Natural killer cell (primary cell): ENCODE measurements at regions not wholly inside any gene's neighbourhood (a gene's known extent, or its start where the extent isn't known, plus 50 kb on each side); places are given as distances from the start of the nearest gene placed in this dataset.

Experiments used
- ATAC-seq, 3 donors: fragments of 150-1000 bp in 2 of 3; fragments of 200-7000 bp in 1 of 3; cut with Tn5 transposase; 1 replicate in 1 of 3; 2 replicates in 2 of 3; pipeline ENCODE4 v1.10.0; 2021; ENCODE audit warnings: mild to moderate bottlenecking in 2 of 3, moderate library complexity in 2 of 3
- DNase-seq, 2 donors: peaks; one replicate each; pipeline versions ENCODE4 v3.0.0 to v3.0.0-alpha.2; 2013 to 2021; ENCODE audit warnings: mixed read lengths in 1 of 2
- H3K27ac ChIP-seq: one replicate; pipeline ENCODE4 v1.5.1; 2013; ENCODE audit warnings: mild to moderate bottlenecking, low read length
- H3K27me3 ChIP-seq: one replicate; pipeline ENCODE4 v1.6.1; 2013; ENCODE audit warnings: low read length; ENCODE audit not compliant: control insufficient read depth, insufficient read depth
- H3K36me3 ChIP-seq: one replicate; pipeline ENCODE4 v1.6.1; 2013; ENCODE audit warnings: low read length; ENCODE audit not compliant: control insufficient read depth, insufficient read depth
- H3K4me1 ChIP-seq: one replicate; pipeline ENCODE4 v1.6.1; 2013; ENCODE audit warnings: low read length; ENCODE audit not compliant: control insufficient read depth, insufficient read depth
- H3K4me3 ChIP-seq: one replicate; pipeline ENCODE4 v1.5.1; 2013; ENCODE audit warnings: low read length
- H3K9me3 ChIP-seq: one replicate; pipeline ENCODE4 v1.6.1; 2013; ENCODE audit warnings: low read length; ENCODE audit not compliant: control insufficient read depth, insufficient read depth
- H3K27ac Mint-ChIP-seq, 2 donors: one replicate each; pipeline ENCODE4 v1.8.0; 2022; ENCODE audit warnings: mild to moderate bottlenecking in 2 of 2, mixed read lengths in 2 of 2, moderate library complexity in 1 of 2
- H3K27me3 Mint-ChIP-seq, 2 donors: one replicate each; pipeline ENCODE4 v1.8.0; 2022; ENCODE audit warnings: low read depth in 2 of 2, mixed read lengths in 2 of 2
- H3K36me3 Mint-ChIP-seq: one replicate; pipeline ENCODE4 v1.8.0; 2022; ENCODE audit warnings: mixed read lengths
- H3K4me1 Mint-ChIP-seq, 2 donors: one replicate each; pipeline ENCODE4 v1.8.0; 2022; ENCODE audit warnings: mixed read lengths in 2 of 2
- H3K4me3 Mint-ChIP-seq: one replicate; pipeline ENCODE4 v1.8.0; 2022; ENCODE audit warnings: mild to moderate bottlenecking, moderate library complexity, mixed read lengths
- H3K9me3 Mint-ChIP-seq, 2 donors: one replicate each; pipeline ENCODE4 v1.8.0; 2022; ENCODE audit warnings: mixed read lengths in 2 of 2
- CTCF ChIP-seq: fragments of 200-600 bp; IDR thresholded peaks from one replicate; pipeline ENCODE4 v1.8.0; 2022; ENCODE audit warnings: antibody characterized with exemption
- WGBS: methylation state at CpG from one replicate; pipeline ENCODE4 v1.1.7; 2013; ENCODE audit warnings: missing lambda C conversion rate; ENCODE audit not compliant: insufficient coverage; 5-methylcytosine and 5-hydroxymethylcytosine counted together
- intact Hi-C: fragments of 100-400 bp; cut with micrococcal nuclease; formaldehyde crosslinking; loops from one replicate; pipeline ENCODE4 v1.14.2; 2022

GRCh38 chr1:172957491-172957890 lies 93.2 kb downstream of the TNFSF18 start:
- no peaks in the 10 kb centered on the region for H3K9me3 Mint-ChIP-seq

DNA sequence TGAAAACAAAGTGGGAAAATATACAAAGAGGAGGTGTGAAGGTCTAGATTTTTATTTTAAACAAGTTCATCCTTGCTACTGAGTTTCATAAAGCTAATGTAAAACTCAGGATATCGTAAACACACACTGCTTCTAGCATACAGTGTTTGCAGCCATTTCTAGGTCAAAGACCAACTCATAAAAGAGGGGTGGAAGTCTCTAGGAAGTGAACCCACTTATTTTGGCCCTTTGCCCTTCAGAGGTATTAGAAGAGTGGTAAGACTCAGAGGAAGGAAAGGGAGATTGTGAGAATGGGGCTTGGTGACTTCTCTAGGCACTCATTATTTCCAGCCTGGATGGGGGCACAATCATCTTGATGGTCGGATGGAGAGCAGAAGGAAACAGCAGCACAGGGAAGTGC lies 91.2 kb downstream of the TNFSF18 start:
- Histone ChIP-seq H3K36me3 (no peaks in the 10 kb centered on the region), H3K27me3 (no peaks in the 10 kb centered on the region), H3K9me3 (no peaks in the 10 kb centered on the region), H3K4me3 (no peak overlapping the region), H3K27ac (no peak overlapping the region), H3K4me1 (no peaks in the 10 kb centered on the region)
- 64% methylated on average over 2 of the region's 2 CpGs for WGBS
- DNase-seq = no peak
- Mint-ChIP-seq H3K36me3 (no peaks in the 10 kb centered on the region), H3K4me3 (no peak overlapping the region), H3K27me3 (no peaks in the 10 kb centered on the region), H3K27ac (no peak overlapping the region), H3K4me1 (no peaks in the 10 kb centered on the region), H3K9me3 (no peaks in the 10 kb centered on the region)
- no peak for ATAC-seq
- no peak for TF ChIP-seq CTCF
- intact Hi-C loops = no loop called here

More at GRCh38 chr1:172957491-172957890, 93.2 kb downstream of the TNFSF18 start:
- H3K4me1 ChIP-seq = no peaks in the 10 kb centered on the region
- H3K27me3 ChIP-seq = no peaks in the 10 kb centered on the region
- TF ChIP-seq CTCF = no peak
- no peak for DNase-seq
- intact Hi-C loops = no loop called here
- peaks cover 0 to 5% of the 10 kb centered on the region in 2 donors for H3K27me3 Mint-ChIP-seq
- H3K9me3 ChIP-seq = no peaks in the 10 kb centered on the region
- no peak overlapping the region for H3K4me3 Mint-ChIP-seq
- no peak overlapping the region for H3K27ac Mint-ChIP-seq
- no peaks in the 10 kb centered on the region for H3K4me1 Mint-ChIP-seq
- H3K36me3 Mint-ChIP-seq = no peaks in the 10 kb centered on the region
- no peak for ATAC-seq
- H3K4me3 ChIP-seq = no peak overlapping the region
- no peak overlapping the region for H3K27ac ChIP-seq
- H3K36me3 ChIP-seq = no peaks in the 10 kb centered on the region

- H3K27ac ChIP-seq = no peak overlapping the region
- intact Hi-C loops = no loop called here
- 84% methylated on average over 3 of the region's 3 CpGs for WGBS
- no peaks in the 10 kb centered on the region for H3K36me3 ChIP-seq
- ATAC-seq (no peak), DNase-seq (no peak)
- H3K4me3 ChIP-seq = no peak overlapping the region
- no peaks in the 10 kb centered on the region for H3K27me3 Mint-ChIP-seq
- no peaks in the 10 kb centered on the region for H3K9me3 ChIP-seq
- H3K9me3 Mint-ChIP-seq = no peaks in the 10 kb centered on the region
- no peak overlapping the region for H3K27ac Mint-ChIP-seq
- no peak for TF ChIP-seq CTCF
- H3K4me1 Mint-ChIP-seq = no peaks in the 10 kb centered on the region
- no peaks in the 10 kb centered on the region for H3K4me1 ChIP-seq
- H3K4me3 Mint-ChIP-seq = no peak overlapping the region
- no peaks in the 10 kb centered on the region for H3K27me3 ChIP-seq
- H3K36me3 Mint-ChIP-seq = no peaks in the 10 kb centered on the region
These were observed 90.7 kb downstream of the TNFSF18 start for GRCh38 chr1:172960019-172960418.

DNA sequence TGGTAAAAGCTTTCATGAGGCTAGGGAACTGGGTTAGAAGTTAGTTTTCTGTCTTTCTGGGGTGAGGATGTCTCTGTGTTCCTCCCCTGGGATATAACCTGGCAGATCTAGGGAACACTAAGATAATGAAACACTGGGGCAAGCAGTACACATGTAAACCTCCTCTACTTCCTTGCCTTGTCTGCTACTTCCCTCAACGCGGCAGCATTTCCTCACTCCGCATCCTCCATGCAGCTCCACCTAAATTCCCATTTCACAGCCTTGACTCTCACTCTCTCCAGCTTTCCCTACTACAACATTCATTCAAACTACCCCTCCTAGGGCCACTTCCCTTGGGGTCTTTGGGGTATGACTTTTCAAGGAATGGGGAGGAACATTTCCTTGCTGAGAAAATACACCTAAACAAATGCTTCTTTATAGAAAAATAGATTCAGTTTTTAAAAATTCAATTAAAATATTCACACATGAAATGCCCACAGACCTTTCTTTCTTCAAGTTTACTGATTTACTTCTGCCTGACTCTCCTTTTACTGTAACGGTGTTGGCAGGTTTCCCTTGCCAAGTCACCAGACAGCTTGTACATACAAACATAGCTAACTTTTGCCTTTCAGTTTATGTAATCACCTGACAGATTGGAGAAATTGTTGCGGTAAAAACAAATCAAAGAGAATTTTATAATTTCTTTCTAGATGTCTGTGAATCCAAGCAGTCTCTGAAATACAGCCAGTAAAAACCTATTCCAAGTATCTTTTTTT lies 90.1 kb downstream of the TNFSF18 start:
- Histone ChIP-seq H3K4me1 (no peaks in the 10 kb centered on the region), H3K36me3 (no peaks in the 10 kb centered on the region), H3K27me3 (no peaks in the 10 kb centered on the region), H3K9me3 (no peaks in the 10 kb centered on the region), H3K4me3 (no peak overlapping the region), H3K27ac (no peak overlapping the region)
- 69% methylated on average over 5 of the region's 5 CpGs for WGBS
- ATAC-seq (no peak), DNase-seq (no peak)
- Mint-ChIP-seq H3K9me3 (no peaks in the 10 kb centered on the region), H3K4me1 (no peaks in the 10 kb centered on the region), H3K4me3 (no peak overlapping the region), H3K27me3 (no peaks in the 10 kb centered on the region), H3K27ac (no peak overlapping the region), H3K36me3 (no peaks in the 10 kb centered on the region)
- TF ChIP-seq CTCF = no peak
- intact Hi-C loops = no loop called here
